SK-N-SH (cell line): ENCODE measurements at regions not wholly inside any gene's neighbourhood (a gene's known extent, or its start where the extent isn't known, plus 50 kb on each side); places are given as distances from the start of the nearest gene placed in this dataset.

Experiments
- CTCF ChIA-PET: fragments of 300-600, 350-600 bp; formaldehyde crosslinking; extraction: SDS; loops from one replicate; lab custom pipeline; 2021; lab: Yijun Ruan, JAX
- POLR2A ChIA-PET: fragments of 350-600 bp; sonication (Branson Sonifier 250); formaldehyde crosslinking; extraction: SDS; loops from one replicate; lab custom pipeline; 2020; ENCODE audit warnings: antibody characterized with exemption, inconsistent platforms; lab: Yijun Ruan, JAX
- DNase-seq: peaks from one replicate; pipeline ENCODE4 v3.0.0; 2012
- H2AFZ ChIP-seq: fragments of 200-600 bp; sonication (generic); 2 replicates; pipeline ENCODE4 v1.8.1; 2016; ENCODE audit warnings: antibody characterized with exemption, mild to moderate bottlenecking, low read depth
- H3F3A ChIP-seq: fragments of 200-600 bp; sonication (generic); replicated peaks from 2 replicates; pipeline ENCODE3; 2016; ENCODE audit warnings: antibody characterized with exemption, mild to moderate bottlenecking; ENCODE audit not compliant: insufficient read depth
- H3K27ac ChIP-seq, 2 experiments: fragments of 200-500 bp in 1 of 2; fragments of 200-600 bp in 1 of 2; sonication (Bioruptor generic) in 1 of 2; sonication (generic), shearing (Covaris generic) in 1 of 2; 2 replicates each; pipeline versions ENCODE4 v1.5.1 to v1.6.1; 2014 to 2016; ENCODE audit warnings: low read depth in 2 of 2, inconsistent platforms in 1 of 2, low read length in 1 of 2, mild to moderate bottlenecking in 1 of 2, mixed read lengths in 1 of 2
- H3K27me3 ChIP-seq: fragments of 200-600 bp; sonication (generic), shearing (Covaris generic); 2 replicates; pipeline ENCODE4 v1.6.1; 2016; ENCODE audit warnings: mixed run types; ENCODE audit not compliant: insufficient read depth
- H3K36me3 ChIP-seq, 2 experiments: fragments of 200-500 bp in 1 of 2; fragments of 200-600 bp in 1 of 2; sonication (Bioruptor generic) in 1 of 2; sonication (generic) in 1 of 2; replicated peaks in 1 of 2; 2 replicates each; pipeline versions ENCODE3 to v1.5.1; 2014 to 2016; ENCODE audit warnings: low read length in 1 of 2, mild to moderate bottlenecking in 1 of 2; ENCODE audit not compliant: insufficient read depth in 2 of 2, control insufficient read depth in 1 of 2
- H3K4me1 ChIP-seq, 2 experiments: fragments of 200-500 bp in 1 of 2; fragments of 200-600 bp in 1 of 2; sonication (Bioruptor generic) in 1 of 2; sonication (generic), shearing (Covaris generic) in 1 of 2; 2 replicates each; pipeline versions ENCODE4 v1.5.1 to v1.6.1; 2014 to 2016; ENCODE audit warnings: low read depth in 1 of 2, low read length in 1 of 2, mixed run types in 1 of 2; ENCODE audit not compliant: insufficient read depth in 2 of 2, control insufficient read depth in 1 of 2
- H3K4me2 ChIP-seq: fragments of 200-600 bp; sonication (generic), shearing (Covaris generic); 2 replicates; pipeline ENCODE4 v1.6.1; 2017; ENCODE audit warnings: mixed run types
- H3K4me3 ChIP-seq, 2 experiments: fragments of 200-500 bp in 1 of 2; fragments of 200-600 bp in 1 of 2; sonication (Bioruptor generic) in 1 of 2; sonication (generic), shearing (Covaris generic) in 1 of 2; 2 replicates each; pipeline versions ENCODE4 v1.5.1 to v1.8.1; 2014 to 2016; ENCODE audit warnings: low read depth in 2 of 2, inconsistent platforms in 1 of 2, low read length in 1 of 2, mild to moderate bottlenecking in 1 of 2, mixed read lengths in 1 of 2, moderate library complexity in 1 of 2
- H3K79me2 ChIP-seq: fragments of 200-600 bp; sonication (generic); 2 replicates; pipeline ENCODE4 v1.8.1; 2017; ENCODE audit warnings: mild to moderate bottlenecking; ENCODE audit not compliant: insufficient read depth
- H3K9ac ChIP-seq: fragments of 200-600 bp; sonication (generic); 2 replicates; pipeline ENCODE4 v1.6.1; 2017; ENCODE audit warnings: mixed run types
- H3K9me2 ChIP-seq: fragments of 200-600 bp; sonication (generic); 2 replicates; pipeline ENCODE4 v1.6.1; 2017; ENCODE audit warnings: mixed run types
- H3K9me3 ChIP-seq: fragments of 200-600 bp; sonication (generic); 2 replicates; pipeline ENCODE4 v1.6.1; 2017; ENCODE audit warnings: mixed run types, mild to moderate bottlenecking, moderate library complexity
- H4K20me1 ChIP-seq: fragments of 200-600 bp; sonication (generic); 2 replicates; pipeline ENCODE4 v1.6.1; 2017; ENCODE audit warnings: mild to moderate bottlenecking, mixed run types; ENCODE audit not compliant: insufficient read depth
- ELF1 ChIP-seq: IDR thresholded peaks from 2 replicates; pipeline ENCODE4 v1.4.0; 2012
- EP300 ChIP-seq, 2 experiments: IDR thresholded peaks; 2 replicates each; pipeline versions ENCODE4 v1.4.0 to v1.6.1; 2012; ENCODE audit warnings: borderline replicate concordance in 1 of 2, low read depth in 1 of 2, low read length in 1 of 2
- FOXM1 ChIP-seq: IDR thresholded peaks from 2 replicates; pipeline ENCODE4 v1.4.0; 2012; ENCODE audit warnings: low read depth, mild to moderate bottlenecking
- GATA2 ChIP-seq: sonication (generic); formaldehyde crosslinking; IDR thresholded peaks from 2 replicates; pipeline ENCODE4 v1.5.0; 2020; ENCODE audit warnings: mild to moderate bottlenecking, missing genetic modification reagents
- RCOR1 ChIP-seq: fragments of 150-350 bp; IDR thresholded peaks from 2 replicates; pipeline ENCODE4 v1.6.1; 2017; ENCODE audit warnings: antibody characterized with exemption, low read length
- TCF12 ChIP-seq: IDR thresholded peaks from 2 replicates; pipeline ENCODE4 v1.4.0; 2012
- TEAD4 ChIP-seq: IDR thresholded peaks from 2 replicates; pipeline ENCODE4 v1.4.0; 2012; ENCODE audit warnings: mild to moderate bottlenecking, borderline replicate concordance; ENCODE audit not compliant: insufficient read depth
- WGBS: methylation state at CpG from one replicate; pipeline ENCODE4 v1.1.6; 2017; ENCODE audit warnings: low lambda C conversion rate; 5-methylcytosine and 5-hydroxymethylcytosine counted together
- TF ChIP-seq, protein P1 (sequence below): IDR thresholded peaks from 2 replicates; pipeline ENCODE4 v1.6.1; 2012; ENCODE audit warnings: mild to moderate bottlenecking, low read depth, low read length, moderate library complexity

DNA sequence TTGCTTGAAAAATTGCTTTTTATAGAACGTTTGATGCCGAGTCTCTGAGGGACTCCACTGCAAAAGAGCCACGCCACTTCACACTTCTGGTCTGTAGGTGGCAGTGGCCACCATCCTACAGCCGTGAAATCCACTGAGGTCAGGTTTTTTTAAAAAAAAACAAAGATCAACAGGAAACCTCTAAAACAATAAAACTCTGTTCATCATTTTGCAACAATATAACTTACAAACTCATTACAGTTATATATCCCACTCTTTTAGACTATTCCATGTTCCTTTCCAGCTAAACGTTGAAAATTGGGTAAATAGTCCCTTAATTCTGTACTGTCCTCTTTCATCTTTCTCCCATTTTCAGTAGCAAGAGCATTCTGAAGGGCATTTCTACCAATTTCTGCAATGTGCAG lies 64.6 kb upstream of the FMN2 start (continued):
- no peak for TF ChIP-seq TEAD4
- TF ChIP-seq RCOR1, result 0 out of 2 replicates have a peak, but pooled peaks have one; percentile 19
- TF ChIP-seq, protein P1, sequence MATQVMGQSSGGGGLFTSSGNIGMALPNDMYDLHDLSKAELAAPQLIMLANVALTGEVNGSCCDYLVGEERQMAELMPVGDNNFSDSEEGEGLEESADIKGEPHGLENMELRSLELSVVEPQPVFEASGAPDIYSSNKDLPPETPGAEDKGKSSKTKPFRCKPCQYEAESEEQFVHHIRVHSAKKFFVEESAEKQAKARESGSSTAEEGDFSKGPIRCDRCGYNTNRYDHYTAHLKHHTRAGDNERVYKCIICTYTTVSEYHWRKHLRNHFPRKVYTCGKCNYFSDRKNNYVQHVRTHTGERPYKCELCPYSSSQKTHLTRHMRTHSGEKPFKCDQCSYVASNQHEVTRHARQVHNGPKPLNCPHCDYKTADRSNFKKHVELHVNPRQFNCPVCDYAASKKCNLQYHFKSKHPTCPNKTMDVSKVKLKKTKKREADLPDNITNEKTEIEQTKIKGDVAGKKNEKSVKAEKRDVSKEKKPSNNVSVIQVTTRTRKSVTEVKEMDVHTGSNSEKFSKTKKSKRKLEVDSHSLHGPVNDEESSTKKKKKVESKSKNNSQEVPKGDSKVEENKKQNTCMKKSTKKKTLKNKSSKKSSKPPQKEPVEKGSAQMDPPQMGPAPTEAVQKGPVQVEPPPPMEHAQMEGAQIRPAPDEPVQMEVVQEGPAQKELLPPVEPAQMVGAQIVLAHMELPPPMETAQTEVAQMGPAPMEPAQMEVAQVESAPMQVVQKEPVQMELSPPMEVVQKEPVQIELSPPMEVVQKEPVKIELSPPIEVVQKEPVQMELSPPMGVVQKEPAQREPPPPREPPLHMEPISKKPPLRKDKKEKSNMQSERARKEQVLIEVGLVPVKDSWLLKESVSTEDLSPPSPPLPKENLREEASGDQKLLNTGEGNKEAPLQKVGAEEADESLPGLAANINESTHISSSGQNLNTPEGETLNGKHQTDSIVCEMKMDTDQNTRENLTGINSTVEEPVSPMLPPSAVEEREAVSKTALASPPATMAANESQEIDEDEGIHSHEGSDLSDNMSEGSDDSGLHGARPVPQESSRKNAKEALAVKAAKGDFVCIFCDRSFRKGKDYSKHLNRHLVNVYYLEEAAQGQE, result no peak
- peak; percentile 57; the same call in 1 of the 2 replicates for TF ChIP-seq FOXM1
- TF ChIP-seq, all 33 proteins: peak for 7

DNA sequence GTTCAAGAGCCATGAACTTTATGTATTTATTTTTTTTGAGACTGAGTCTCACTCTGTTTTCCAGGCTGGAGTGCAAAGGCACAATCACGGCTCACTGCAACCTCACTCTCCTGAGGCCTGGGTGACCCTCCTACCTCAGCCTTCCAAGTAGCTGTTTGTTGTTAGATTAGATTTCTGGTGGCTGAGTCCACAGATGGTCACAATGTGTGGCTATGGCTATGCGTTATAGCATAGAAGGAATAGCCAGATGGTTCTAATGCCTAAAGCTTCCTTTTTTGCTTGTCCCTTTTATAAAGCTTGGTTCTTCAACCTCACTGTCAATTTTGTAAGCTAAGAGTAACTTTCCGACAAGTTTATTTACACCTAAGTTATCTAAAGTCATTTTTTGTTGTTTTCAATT lies 62.3 kb upstream of the FMN2 start:
- ChIA-PET CTCF (interaction anchor here (0.8 to 6.2 kb wide), 10 partner anchors 10 to 663 kb away, joined by 3 to 58 read pairs (median 4); no protein-coding TSS in a partner anchor), POLR2A (no interaction called here)
- DNase-seq, result no peak
- H2AFZ ChIP-seq, result peak overlapping the region; percentile 63; the same call in 1 of the 2 replicates
- H3K27ac ChIP-seq, result peak overlapping the region; percentile 57 to 88; a peak in 3 of 4 replicates
- H3K27me3 ChIP-seq, result no peaks in the 10 kb centered on the region
- H3K9ac ChIP-seq, result no peak overlapping the region
- TF ChIP-seq GATA2 (CRISPR knock-in tag), result no peak
- TF ChIP-seq TCF12, result peak; percentile 76
- H3F3A ChIP-seq, result peaks cover 6% of the 10 kb centered on the region
- no peaks in the 10 kb centered on the region for H3K9me3 ChIP-seq
- peaks cover 17 to 22% of the 10 kb centered on the region in 2 experiments; a peak in 3 of 4 replicates for H3K4me1 ChIP-seq
- H3K79me2 ChIP-seq, result no peaks in the 10 kb centered on the region
- H3K4me2 ChIP-seq, result peak overlapping the region; percentile 22; the same call in 1 of the 2 replicates
- no peaks in the 10 kb centered on the region for H3K36me3 ChIP-seq
- no peaks in the 10 kb centered on the region for H3K9me2 ChIP-seq
- 69% methylated on average over 3 of the region's 3 CpGs for WGBS
- no peak overlapping the region for H3K4me3 ChIP-seq
- no peaks in the 10 kb centered on the region for H4K20me1 ChIP-seq

DNA sequence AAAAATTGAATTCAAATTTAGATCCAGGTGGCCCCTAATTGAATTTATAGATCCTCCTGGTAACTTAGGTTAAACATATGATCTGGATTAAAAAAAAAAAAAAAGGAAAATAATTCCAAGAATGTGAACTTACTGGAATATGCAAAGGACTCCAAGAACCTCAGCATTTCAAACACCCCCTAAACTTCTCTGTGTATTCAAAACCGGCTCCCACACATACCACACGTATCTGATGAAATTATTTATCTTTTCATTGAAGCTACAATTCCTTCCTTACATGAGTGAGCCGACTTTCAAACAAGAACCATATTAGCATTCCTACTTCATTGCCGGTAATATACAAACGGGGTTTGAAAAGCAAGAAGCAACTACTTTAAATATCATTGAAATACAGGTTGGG lies 61.4 kb upstream of the FMN2 start:
- H3K9me3 ChIP-seq, result no peaks in the 10 kb centered on the region
- peaks cover 6% of the 10 kb centered on the region for H3F3A ChIP-seq
- no peaks in the 10 kb centered on the region for H3K27me3 ChIP-seq
- TF ChIP-seq EP300 (IDR thresholded peaks at IDR 0.05; ENCODE audit: borderline replicate concordance in 1 of 2, low read depth in 1 of 2, low read length in 1 of 2) (peak in 1 of 2 experiments; percentile 30; a peak in 1 of 4 replicates), ELF1 (no peak), TCF12 (0 out of 2 replicates have a peak, but pooled peaks have one; percentile 18)
- TF ChIP-seq, all 33 proteins: peak for 2
- DNase-seq, result no peak
- Histone ChIP-seq H3K9me2 (no peaks in the 10 kb centered on the region), H4K20me1 (no peaks in the 10 kb centered on the region), H3K4me2 (peak overlapping the region; percentile 49; the same call in 1 of the 2 replicates), H3K79me2 (no peaks in the 10 kb centered on the region), H3K4me3 (no peak overlapping the region), H3K27ac (peak overlapping the region; percentile 57 to 88), H3K9ac (no peak overlapping the region), H2AFZ (peak overlapping the region; percentile 63; the same call in 1 of the 2 replicates), H3K4me1 (peaks cover 17 to 19% of the 10 kb centered on the region in 2 experiments; a peak in 3 of 4 replicates), H3K36me3 (no peaks in the 10 kb centered on the region)
- CTCF ChIA-PET, result interaction anchor here (1.0 to 2.0 kb wide), 6 partner anchors 120 to 663 kb away, joined by 3 to 11 read pairs (median 6); no protein-coding TSS in a partner anchor
- 58% methylated on average over 5 of the region's 5 CpGs for WGBS
- POLR2A ChIA-PET, result no interaction called here
